Testis (tissue), 2 donors: ENCODE measurements at regions not wholly inside any gene's neighbourhood (a gene's known extent, or its start where the extent isn't known, plus 50 kb on each side); places are given as distances from the start of the nearest gene placed in this dataset.

Experiments used
- DNase-seq: peaks from one replicate; pipeline ENCODE4 v3.0.0-alpha.2; 2019
- H3K27ac ChIP-seq, 2 donors: fragments of 200-600 bp; sonication (generic); one replicate each; pipeline ENCODE4 v1.5.1; 2019
- H3K27me3 ChIP-seq: fragments of 200-600 bp; sonication (generic); one replicate; pipeline ENCODE4 v1.5.1; 2019
- H3K36me3 ChIP-seq: fragments of 200-600 bp; sonication (generic); one replicate; pipeline ENCODE4 v1.5.1; 2017; ENCODE audit warnings: low read depth; ENCODE audit errors: missing control alignments
- H3K4me1 ChIP-seq: fragments of 200-600 bp; sonication (generic); one replicate; pipeline ENCODE4 v1.5.1; 2019
- H3K4me3 ChIP-seq, 2 donors: fragments of 200-600 bp; sonication (generic); one replicate each; pipeline ENCODE4 v1.5.1; 2017 to 2019
- H3K9me3 ChIP-seq: fragments of 200-600 bp; sonication (generic); one replicate; pipeline ENCODE4 v1.5.1; 2017
- POLR2A ChIP-seq: fragments of 450-650 bp; IDR thresholded peaks from one replicate; pipeline ENCODE4 v1.6.1; 2017; ENCODE audit warnings: antibody characterized with exemption, mild to moderate bottlenecking, moderate library complexity
- WGBS, 2 donors: methylation state at CpG; one replicate each; pipeline ENCODE4 v1.1.5; 2018; 5-methylcytosine and 5-hydroxymethylcytosine counted together
- intact Hi-C: fragments of 100-400 bp; cut with DNase I; formaldehyde crosslinking; loops from one replicate; pipeline ENCODE4 v1.15.1; 2023; ENCODE audit warnings: low total_unique reads
- TF ChIP-seq, protein P1 (sequence below), 3 experiments: fragments of 450-650 bp in 2 of 3; fragments of 200-600 bp in 1 of 3; sonication (generic) in 1 of 3; IDR thresholded peaks; one replicate each; pipeline ENCODE4 v1.5.1; 2016 to 2019; ENCODE audit warnings: antibody characterized with exemption in 3 of 3, mild to moderate bottlenecking in 2 of 3, moderate library complexity in 1 of 3

GRCh38 chr4:28357990-28358389, 1497.3 kb downstream of the STIM2 start:
- Histone ChIP-seq H3K27ac (no peak overlapping the region), H3K27me3 (no peaks in the 10 kb centered on the region), H3K4me3 (no peak overlapping the region), H3K4me1 (no peaks in the 10 kb centered on the region), H3K36me3 (no peaks in the 10 kb centered on the region), H3K9me3 (no peaks in the 10 kb centered on the region)
- TF ChIP-seq POLR2A, result no peak
- TF ChIP-seq, protein P1, sequence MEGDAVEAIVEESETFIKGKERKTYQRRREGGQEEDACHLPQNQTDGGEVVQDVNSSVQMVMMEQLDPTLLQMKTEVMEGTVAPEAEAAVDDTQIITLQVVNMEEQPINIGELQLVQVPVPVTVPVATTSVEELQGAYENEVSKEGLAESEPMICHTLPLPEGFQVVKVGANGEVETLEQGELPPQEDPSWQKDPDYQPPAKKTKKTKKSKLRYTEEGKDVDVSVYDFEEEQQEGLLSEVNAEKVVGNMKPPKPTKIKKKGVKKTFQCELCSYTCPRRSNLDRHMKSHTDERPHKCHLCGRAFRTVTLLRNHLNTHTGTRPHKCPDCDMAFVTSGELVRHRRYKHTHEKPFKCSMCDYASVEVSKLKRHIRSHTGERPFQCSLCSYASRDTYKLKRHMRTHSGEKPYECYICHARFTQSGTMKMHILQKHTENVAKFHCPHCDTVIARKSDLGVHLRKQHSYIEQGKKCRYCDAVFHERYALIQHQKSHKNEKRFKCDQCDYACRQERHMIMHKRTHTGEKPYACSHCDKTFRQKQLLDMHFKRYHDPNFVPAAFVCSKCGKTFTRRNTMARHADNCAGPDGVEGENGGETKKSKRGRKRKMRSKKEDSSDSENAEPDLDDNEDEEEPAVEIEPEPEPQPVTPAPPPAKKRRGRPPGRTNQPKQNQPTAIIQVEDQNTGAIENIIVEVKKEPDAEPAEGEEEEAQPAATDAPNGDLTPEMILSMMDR (IDR thresholded peaks at IDR 0.05), result no peak
- intact Hi-C loops, result no loop called here
- WGBS, 2 donors, result 69 to 72% methylated on average over 4 of the region's 4 CpGs
- DNase-seq, result peak; percentile 13

DNA sequence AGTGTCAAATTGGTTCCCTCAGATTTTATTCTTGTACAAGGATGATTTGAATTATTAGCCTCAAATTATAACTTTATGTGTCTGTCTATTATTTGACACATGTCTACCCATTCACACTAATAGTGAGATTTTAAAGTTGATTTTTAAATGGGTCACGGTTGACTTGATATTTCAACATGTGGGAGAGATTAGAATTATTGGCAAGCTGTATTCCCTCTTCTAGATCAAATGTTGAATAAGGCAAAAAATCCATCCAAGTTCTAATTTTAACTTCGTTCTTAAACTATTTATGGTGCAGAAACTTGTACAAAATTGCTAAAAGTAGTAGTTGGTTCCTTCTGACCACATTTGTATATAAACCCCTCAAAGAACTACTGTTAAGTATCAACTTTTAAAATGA, 1498.0 kb downstream of the STIM2 start:
- Histone ChIP-seq H3K27me3 (no peaks in the 10 kb centered on the region), H3K4me1 (no peaks in the 10 kb centered on the region), H3K36me3 (no peaks in the 10 kb centered on the region), H3K4me3 (no peak overlapping the region), H3K27ac (no peak overlapping the region), H3K9me3 (no peaks in the 10 kb centered on the region)
- intact Hi-C loops, result no loop called here
- DNase-seq, result no peak
- TF ChIP-seq, protein P1 (IDR thresholded peaks at IDR 0.05), result no peak
- no peak for TF ChIP-seq POLR2A
- 36 to 40% methylated on average over 2 of the region's 2 CpGs for WGBS, 2 donors

GRCh38 chr4:28360681-28361080, 1500.0 kb downstream of the STIM2 start:
- DNase-seq, result no peak
- no peak for TF ChIP-seq POLR2A
- Histone ChIP-seq H3K27ac (no peak overlapping the region), H3K36me3 (no peaks in the 10 kb centered on the region), H3K4me1 (no peaks in the 10 kb centered on the region), H3K27me3 (no peaks in the 10 kb centered on the region), H3K4me3 (no peak overlapping the region), H3K9me3 (no peaks in the 10 kb centered on the region)
- intact Hi-C loops, result no loop called here
- WGBS, 2 donors, result 62 to 70% methylated on average over 2 of the region's 2 CpGs

GRCh38 chr4:28362169-28362568, 1501.5 kb downstream of the STIM2 start:
- H3K27ac ChIP-seq, result no peak overlapping the region
- no peaks in the 10 kb centered on the region for H3K36me3 ChIP-seq
- no peaks in the 10 kb centered on the region for H3K9me3 ChIP-seq
- no peak for DNase-seq
- TF ChIP-seq, protein P1 (IDR thresholded peaks at IDR 0.05), result no peak
- TF ChIP-seq POLR2A, result no peak
- intact Hi-C loops, result no loop called here
- WGBS, 2 donors, result 68 to 69% methylated on average over 4 of the region's 4 CpGs
- H3K27me3 ChIP-seq, result no peaks in the 10 kb centered on the region
- H3K4me3 ChIP-seq, result no peak overlapping the region
- no peaks in the 10 kb centered on the region for H3K4me1 ChIP-seq

DNA sequence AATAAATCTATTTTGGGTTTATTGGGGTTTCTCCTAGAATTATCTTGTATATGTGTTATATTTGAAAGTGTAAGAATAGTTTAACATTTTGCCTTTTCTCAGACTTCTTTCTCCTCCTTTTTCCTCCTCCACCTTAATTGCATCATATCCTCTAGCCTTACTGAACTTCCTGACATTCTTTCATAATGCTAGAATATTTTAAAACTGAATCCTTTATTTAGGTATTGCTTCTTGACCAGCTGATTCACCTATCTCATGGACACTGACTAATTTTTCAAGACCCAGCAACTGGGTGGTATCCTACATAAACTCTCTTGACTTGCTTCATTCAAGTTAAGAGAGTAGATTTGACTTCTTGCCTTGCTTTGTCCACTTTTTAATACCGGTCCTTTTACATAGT, 1508.9 kb downstream of the STIM2 start:
- 88 to 96% methylated on average over 1 of the region's 1 CpG for WGBS, 2 donors
- Histone ChIP-seq H3K9me3 (no peaks in the 10 kb centered on the region), H3K4me3 (no peak overlapping the region), H3K4me1 (no peaks in the 10 kb centered on the region), H3K27ac (no peak overlapping the region), H3K27me3 (no peaks in the 10 kb centered on the region), H3K36me3 (no peaks in the 10 kb centered on the region)
- no peak for DNase-seq
- intact Hi-C loops, result no loop called here
- TF ChIP-seq POLR2A, result no peak
- TF ChIP-seq, protein P1 (IDR thresholded peaks at IDR 0.05), result no peak
